ENCODE measurements at regions not wholly inside any gene's neighbourhood (a gene's known extent, or its start where the extent isn't known, plus 50 kb on each side); places are given as distances from the start of the nearest gene placed in this dataset.
A peak's percentile ranks its signal among the peaks of the same experiment; 100 is the strongest.

GRCh38 chr14:104404922-104405321 lies 174.6 kb upstream of the C14orf180 start:
- Histone ChIP-seq H3K4me1 (no peaks in the 10 kb centered on the region), H3K4me3 (no peak overlapping the region), H3K36me3 (no peaks in the 10 kb centered on the region), H3K27me3 (peaks cover 0 to 9% (median 0%) of the 10 kb centered on the region in 3 donors), H3K9me3 (peaks cover 0 to 13% (median 10%) of the 10 kb centered on the region in 4 donors), H3K27ac (no peak overlapping the region)
- no peak for TF ChIP-seq POLR2AphosphoS5 (IDR thresholded peaks at IDR 0.05)
- TF ChIP-seq, protein P1, sequence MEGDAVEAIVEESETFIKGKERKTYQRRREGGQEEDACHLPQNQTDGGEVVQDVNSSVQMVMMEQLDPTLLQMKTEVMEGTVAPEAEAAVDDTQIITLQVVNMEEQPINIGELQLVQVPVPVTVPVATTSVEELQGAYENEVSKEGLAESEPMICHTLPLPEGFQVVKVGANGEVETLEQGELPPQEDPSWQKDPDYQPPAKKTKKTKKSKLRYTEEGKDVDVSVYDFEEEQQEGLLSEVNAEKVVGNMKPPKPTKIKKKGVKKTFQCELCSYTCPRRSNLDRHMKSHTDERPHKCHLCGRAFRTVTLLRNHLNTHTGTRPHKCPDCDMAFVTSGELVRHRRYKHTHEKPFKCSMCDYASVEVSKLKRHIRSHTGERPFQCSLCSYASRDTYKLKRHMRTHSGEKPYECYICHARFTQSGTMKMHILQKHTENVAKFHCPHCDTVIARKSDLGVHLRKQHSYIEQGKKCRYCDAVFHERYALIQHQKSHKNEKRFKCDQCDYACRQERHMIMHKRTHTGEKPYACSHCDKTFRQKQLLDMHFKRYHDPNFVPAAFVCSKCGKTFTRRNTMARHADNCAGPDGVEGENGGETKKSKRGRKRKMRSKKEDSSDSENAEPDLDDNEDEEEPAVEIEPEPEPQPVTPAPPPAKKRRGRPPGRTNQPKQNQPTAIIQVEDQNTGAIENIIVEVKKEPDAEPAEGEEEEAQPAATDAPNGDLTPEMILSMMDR (IDR thresholded peaks at IDR 0.05) = no peak
- TF ChIP-seq EP300 (IDR thresholded peaks at IDR 0.05) = no peak
- no peak for TF ChIP-seq POLR2A (IDR thresholded peaks at IDR 0.05)
- DNase-seq = peak in 1 of 2 donors; percentile 20
- WGBS, 5 donors = 70 to 79% (median 77%) methylated on average over 7 of the region's 7 CpGs
- intact Hi-C loops (cut with DNase I; ENCODE audit: low total_unique reads) = no loop called here

DNA sequence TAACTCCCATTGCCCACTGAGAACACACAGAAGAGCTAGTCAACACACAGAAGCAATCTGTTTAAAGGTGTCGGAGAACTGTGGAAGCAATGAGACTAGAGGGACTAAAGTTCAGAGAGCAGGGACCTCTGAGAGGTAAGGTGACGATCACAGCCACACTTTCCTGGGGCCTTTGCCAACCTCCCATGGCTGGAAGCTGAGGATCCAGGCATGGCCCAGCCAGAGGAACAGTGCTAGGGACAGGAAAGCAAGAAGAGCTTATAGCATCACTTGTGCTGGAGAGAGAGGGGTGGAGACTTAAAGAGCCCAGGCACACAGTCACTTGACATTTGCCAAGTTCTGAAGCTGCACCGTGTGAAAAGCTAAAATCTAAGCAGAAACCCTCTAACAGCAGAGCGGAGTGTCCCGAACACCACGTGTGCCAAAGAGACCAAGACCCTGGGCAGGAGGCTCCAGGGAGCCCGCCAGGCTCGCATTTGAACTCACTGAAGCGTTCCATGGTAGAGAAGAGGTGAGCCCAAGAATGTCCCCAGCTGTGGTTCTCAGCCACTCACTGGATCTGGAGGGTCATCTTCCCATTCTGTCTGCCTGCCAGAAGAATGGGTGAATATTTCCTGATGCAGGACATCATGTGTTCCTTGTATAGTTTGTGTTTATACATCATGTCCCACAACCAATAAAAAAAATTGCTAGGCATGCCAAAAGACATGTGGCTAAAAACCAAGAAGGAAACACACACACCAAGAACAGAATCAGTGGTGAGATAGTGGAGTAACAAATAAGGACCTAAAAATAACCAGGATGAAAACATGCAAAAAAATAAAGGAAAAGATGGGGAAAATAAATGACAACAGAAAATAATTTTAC lies 174.0 kb upstream of the C14orf180 start:
- Histone ChIP-seq H3K9me3 (peaks cover 0 to 13% (median 10%) of the 10 kb centered on the region in 4 donors), H3K4me3 (no peak overlapping the region), H3K27me3 (peaks cover 0 to 9% (median 0%) of the 10 kb centered on the region in 3 donors), H3K36me3 (no peaks in the 10 kb centered on the region), H3K27ac (no peak overlapping the region), H3K4me1 (no peaks in the 10 kb centered on the region)
- DNase-seq = no peak
- intact Hi-C loops (cut with DNase I; ENCODE audit: low total_unique reads) = no loop called here
- WGBS, 5 donors = 67 to 81% (median 70%) methylated on average over 9 of the region's 9 CpGs
- no peak for TF ChIP-seq POLR2A (IDR thresholded peaks at IDR 0.05)
- no peak for TF ChIP-seq POLR2AphosphoS5 (IDR thresholded peaks at IDR 0.05)
- TF ChIP-seq EP300 (IDR thresholded peaks at IDR 0.05) = no peak
- TF ChIP-seq, protein P1 (IDR thresholded peaks at IDR 0.05) = no peak

DNA sequence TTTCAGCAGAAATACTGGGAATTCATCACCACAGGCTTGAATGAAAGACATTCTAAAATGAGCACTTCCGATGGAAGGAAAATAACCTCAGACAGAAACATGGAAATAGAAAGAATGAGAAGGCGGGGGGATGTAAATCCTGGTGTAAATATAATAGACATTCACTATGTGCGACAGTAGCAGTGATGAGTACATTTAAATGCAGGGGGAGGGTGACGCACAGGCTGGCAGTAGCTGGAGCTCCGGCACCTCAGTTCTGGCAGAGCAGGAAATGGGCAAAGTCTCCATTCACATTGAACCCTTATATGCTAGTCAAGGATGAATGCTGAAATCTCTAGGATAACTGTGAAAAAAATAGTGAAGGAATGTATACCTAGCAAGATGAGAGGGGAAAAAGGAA lies 172.7 kb upstream of the C14orf180 start:
- Histone ChIP-seq H3K27me3 (peaks cover 0 to 6% (median 0%) of the 10 kb centered on the region in 3 donors), H3K4me3 (no peak overlapping the region), H3K27ac (no peak overlapping the region), H3K9me3 (peaks cover 0 to 13% (median 10%) of the 10 kb centered on the region in 4 donors), H3K36me3 (no peaks in the 10 kb centered on the region), H3K4me1 (no peaks in the 10 kb centered on the region)
- DNase-seq = no peak
- TF ChIP-seq POLR2A (IDR thresholded peaks at IDR 0.05) (no peak), EP300 (IDR thresholded peaks at IDR 0.05) (no peak), POLR2AphosphoS5 (IDR thresholded peaks at IDR 0.05) (no peak)
- TF ChIP-seq, protein P1 (IDR thresholded peaks at IDR 0.05) = no peak
- intact Hi-C loops (cut with DNase I; ENCODE audit: low total_unique reads) = no loop called here
- 76 to 92% (median 81%) methylated on average over 5 of the region's 5 CpGs for WGBS, 5 donors

GRCh38 chr14:104416383-104416782 lies 163.2 kb upstream of the C14orf180 start:
- Histone ChIP-seq H3K36me3 (no peaks in the 10 kb centered on the region), H3K4me1 (no peaks in the 10 kb centered on the region), H3K4me3 (no peak overlapping the region), H3K27me3 (no peaks in the 10 kb centered on the region), H3K27ac (no peak overlapping the region), H3K9me3 (no peaks in the 10 kb centered on the region)
- no peak for DNase-seq
- WGBS, 5 donors = 56 to 86% (median 71%) methylated on average over 1 of the region's 1 CpG
- intact Hi-C loops (cut with DNase I; ENCODE audit: low total_unique reads) = no loop called here
- TF ChIP-seq, protein P1 (IDR thresholded peaks at IDR 0.05) = no peak
- TF ChIP-seq POLR2AphosphoS5 (IDR thresholded peaks at IDR 0.05) (no peak), POLR2A (IDR thresholded peaks at IDR 0.05) (no peak), EP300 (IDR thresholded peaks at IDR 0.05) (no peak)
